H1 (cell line): ENCODE measurements at regions not wholly inside any gene's neighbourhood (a gene's known extent, or its start where the extent isn't known, plus 50 kb on each side); places are given as distances from the start of the nearest gene placed in this dataset.

Experiments used
- ATF2 ChIP-seq: IDR thresholded peaks from 2 replicates; pipeline ENCODE4 v1.6.1; 2012; ENCODE audit warnings: low read length, inconsistent platforms
- BACH1 ChIP-seq: IDR thresholded peaks from 2 replicates; pipeline ENCODE4 v1.6.1; 2012; ENCODE audit warnings: low read length, improper control_type of control experiment
- TAF1 ChIP-seq: IDR thresholded peaks from 2 replicates; pipeline ENCODE4 v1.6.1; 2011; ENCODE audit warnings: mild to moderate bottlenecking, low read depth, low read length
- TBP ChIP-seq: IDR thresholded peaks from 2 replicates; pipeline ENCODE4 v1.6.1; 2011; ENCODE audit warnings: low read depth, low read length, improper control_type of control experiment
- TEAD4 ChIP-seq: IDR thresholded peaks from 2 replicates; pipeline ENCODE4 v1.6.1; 2012; ENCODE audit warnings: low read depth, low read length, inconsistent platforms, mixed read lengths
- TF ChIP-seq, protein P1 (sequence below): fragments of 300-600 bp; sonication (generic); IDR thresholded peaks from 2 replicates; pipeline ENCODE4 v1.7.1; 2012; ENCODE audit warnings: low read length, moderate library complexity, mild to moderate bottlenecking, inconsistent platforms; ENCODE audit not compliant: insufficient replicate concordance
- TF ChIP-seq, protein P2 (sequence below): IDR thresholded peaks from 2 replicates; pipeline ENCODE4 v1.6.1; 2012; ENCODE audit warnings: inconsistent platforms

- TF ChIP-seq, protein P1, sequence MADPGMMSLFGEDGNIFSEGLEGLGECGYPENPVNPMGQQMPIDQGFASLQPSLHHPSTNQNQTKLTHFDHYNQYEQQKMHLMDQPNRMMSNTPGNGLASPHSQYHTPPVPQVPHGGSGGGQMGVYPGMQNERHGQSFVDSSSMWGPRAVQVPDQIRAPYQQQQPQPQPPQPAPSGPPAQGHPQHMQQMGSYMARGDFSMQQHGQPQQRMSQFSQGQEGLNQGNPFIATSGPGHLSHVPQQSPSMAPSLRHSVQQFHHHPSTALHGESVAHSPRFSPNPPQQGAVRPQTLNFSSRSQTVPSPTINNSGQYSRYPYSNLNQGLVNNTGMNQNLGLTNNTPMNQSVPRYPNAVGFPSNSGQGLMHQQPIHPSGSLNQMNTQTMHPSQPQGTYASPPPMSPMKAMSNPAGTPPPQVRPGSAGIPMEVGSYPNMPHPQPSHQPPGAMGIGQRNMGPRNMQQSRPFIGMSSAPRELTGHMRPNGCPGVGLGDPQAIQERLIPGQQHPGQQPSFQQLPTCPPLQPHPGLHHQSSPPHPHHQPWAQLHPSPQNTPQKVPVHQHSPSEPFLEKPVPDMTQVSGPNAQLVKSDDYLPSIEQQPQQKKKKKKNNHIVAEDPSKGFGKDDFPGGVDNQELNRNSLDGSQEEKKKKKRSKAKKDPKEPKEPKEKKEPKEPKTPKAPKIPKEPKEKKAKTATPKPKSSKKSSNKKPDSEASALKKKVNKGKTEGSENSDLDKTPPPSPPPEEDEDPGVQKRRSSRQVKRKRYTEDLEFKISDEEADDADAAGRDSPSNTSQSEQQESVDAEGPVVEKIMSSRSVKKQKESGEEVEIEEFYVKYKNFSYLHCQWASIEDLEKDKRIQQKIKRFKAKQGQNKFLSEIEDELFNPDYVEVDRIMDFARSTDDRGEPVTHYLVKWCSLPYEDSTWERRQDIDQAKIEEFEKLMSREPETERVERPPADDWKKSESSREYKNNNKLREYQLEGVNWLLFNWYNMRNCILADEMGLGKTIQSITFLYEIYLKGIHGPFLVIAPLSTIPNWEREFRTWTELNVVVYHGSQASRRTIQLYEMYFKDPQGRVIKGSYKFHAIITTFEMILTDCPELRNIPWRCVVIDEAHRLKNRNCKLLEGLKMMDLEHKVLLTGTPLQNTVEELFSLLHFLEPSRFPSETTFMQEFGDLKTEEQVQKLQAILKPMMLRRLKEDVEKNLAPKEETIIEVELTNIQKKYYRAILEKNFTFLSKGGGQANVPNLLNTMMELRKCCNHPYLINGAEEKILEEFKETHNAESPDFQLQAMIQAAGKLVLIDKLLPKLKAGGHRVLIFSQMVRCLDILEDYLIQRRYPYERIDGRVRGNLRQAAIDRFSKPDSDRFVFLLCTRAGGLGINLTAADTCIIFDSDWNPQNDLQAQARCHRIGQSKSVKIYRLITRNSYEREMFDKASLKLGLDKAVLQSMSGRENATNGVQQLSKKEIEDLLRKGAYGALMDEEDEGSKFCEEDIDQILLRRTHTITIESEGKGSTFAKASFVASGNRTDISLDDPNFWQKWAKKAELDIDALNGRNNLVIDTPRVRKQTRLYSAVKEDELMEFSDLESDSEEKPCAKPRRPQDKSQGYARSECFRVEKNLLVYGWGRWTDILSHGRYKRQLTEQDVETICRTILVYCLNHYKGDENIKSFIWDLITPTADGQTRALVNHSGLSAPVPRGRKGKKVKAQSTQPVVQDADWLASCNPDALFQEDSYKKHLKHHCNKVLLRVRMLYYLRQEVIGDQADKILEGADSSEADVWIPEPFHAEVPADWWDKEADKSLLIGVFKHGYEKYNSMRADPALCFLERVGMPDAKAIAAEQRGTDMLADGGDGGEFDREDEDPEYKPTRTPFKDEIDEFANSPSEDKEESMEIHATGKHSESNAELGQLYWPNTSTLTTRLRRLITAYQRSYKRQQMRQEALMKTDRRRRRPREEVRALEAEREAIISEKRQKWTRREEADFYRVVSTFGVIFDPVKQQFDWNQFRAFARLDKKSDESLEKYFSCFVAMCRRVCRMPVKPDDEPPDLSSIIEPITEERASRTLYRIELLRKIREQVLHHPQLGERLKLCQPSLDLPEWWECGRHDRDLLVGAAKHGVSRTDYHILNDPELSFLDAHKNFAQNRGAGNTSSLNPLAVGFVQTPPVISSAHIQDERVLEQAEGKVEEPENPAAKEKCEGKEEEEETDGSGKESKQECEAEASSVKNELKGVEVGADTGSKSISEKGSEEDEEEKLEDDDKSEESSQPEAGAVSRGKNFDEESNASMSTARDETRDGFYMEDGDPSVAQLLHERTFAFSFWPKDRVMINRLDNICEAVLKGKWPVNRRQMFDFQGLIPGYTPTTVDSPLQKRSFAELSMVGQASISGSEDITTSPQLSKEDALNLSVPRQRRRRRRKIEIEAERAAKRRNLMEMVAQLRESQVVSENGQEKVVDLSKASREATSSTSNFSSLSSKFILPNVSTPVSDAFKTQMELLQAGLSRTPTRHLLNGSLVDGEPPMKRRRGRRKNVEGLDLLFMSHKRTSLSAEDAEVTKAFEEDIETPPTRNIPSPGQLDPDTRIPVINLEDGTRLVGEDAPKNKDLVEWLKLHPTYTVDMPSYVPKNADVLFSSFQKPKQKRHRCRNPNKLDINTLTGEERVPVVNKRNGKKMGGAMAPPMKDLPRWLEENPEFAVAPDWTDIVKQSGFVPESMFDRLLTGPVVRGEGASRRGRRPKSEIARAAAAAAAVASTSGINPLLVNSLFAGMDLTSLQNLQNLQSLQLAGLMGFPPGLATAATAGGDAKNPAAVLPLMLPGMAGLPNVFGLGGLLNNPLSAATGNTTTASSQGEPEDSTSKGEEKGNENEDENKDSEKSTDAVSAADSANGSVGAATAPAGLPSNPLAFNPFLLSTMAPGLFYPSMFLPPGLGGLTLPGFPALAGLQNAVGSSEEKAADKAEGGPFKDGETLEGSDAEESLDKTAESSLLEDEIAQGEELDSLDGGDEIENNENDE = no peak
- TF ChIP-seq, protein P2, sequence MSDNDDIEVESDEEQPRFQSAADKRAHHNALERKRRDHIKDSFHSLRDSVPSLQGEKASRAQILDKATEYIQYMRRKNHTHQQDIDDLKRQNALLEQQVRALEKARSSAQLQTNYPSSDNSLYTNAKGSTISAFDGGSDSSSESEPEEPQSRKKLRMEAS = no peak
- TF ChIP-seq TEAD4 = no peak
- TF ChIP-seq TBP = no peak
- no peak for TF ChIP-seq ATF2
- TF ChIP-seq BACH1 = no peak
- TF ChIP-seq TAF1 = no peak
Measured at GRCh38 chrX:39618178-39618577, 479.6 kb downstream of the BCOR start (continued).
